GM06990 (cell line): ENCODE measurements at regions not wholly inside any gene's neighbourhood (a gene's known extent, or its start where the extent isn't known, plus 50 kb on each side); places are given as distances from the start of the nearest gene placed in this dataset.

Source experiments
- DNase-seq: peaks from one replicate; pipeline ENCODE4 v3.0.0-alpha.2; 2011; ENCODE audit not compliant: insufficient read length; ENCODE audit errors: extremely low read depth
- H3K27me3 ChIP-seq: replicated peaks from 2 replicates; pipeline ENCODE4 v1.6.0; 2011; ENCODE audit warnings: low read length; ENCODE audit not compliant: control insufficient read depth, insufficient read depth
- H3K36me3 ChIP-seq: 2 replicates; pipeline ENCODE4 v1.5.1; 2011; ENCODE audit warnings: low read length; ENCODE audit not compliant: control insufficient read depth, insufficient read depth
- H3K4me3 ChIP-seq: replicated peaks from 2 replicates; pipeline ENCODE4 v1.5.1; 2011; ENCODE audit warnings: low read depth, mild to moderate bottlenecking, control low read depth, low read length
- TF ChIP-seq, protein P1 (sequence below): IDR thresholded peaks from 2 replicates; pipeline ENCODE4 v1.5.1; 2011; ENCODE audit warnings: low read length, control low read depth, mild to moderate bottlenecking, inconsistent platforms; ENCODE audit not compliant: insufficient read depth, poor library complexity, severe bottlenecking

DNA sequence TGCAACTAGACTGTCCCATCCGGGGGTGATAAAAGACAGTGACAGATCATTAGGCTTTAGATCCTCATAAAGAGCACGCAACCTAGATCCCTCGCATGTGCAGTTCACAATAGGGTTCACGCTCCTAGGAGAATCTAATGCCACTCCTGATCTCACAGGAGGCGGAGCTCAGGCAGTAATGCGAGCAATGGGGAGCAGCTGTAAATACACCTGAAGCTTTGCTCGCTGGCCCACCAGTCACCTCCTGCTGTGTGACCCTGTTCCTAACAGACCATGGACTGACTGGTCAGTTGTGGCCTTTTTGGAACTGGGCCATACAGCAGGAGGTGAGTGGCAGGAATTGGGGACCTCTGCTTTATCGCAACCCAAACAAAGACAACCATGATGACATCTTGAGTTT lies 173.2 kb downstream of the DLEU7 start:
- Histone ChIP-seq H3K36me3 (no peaks in the 10 kb centered on the region), H3K4me3 (no peak overlapping the region), H3K27me3 (no peaks in the 10 kb centered on the region; the same call in none of the 2 replicates)
- TF ChIP-seq, protein P1, sequence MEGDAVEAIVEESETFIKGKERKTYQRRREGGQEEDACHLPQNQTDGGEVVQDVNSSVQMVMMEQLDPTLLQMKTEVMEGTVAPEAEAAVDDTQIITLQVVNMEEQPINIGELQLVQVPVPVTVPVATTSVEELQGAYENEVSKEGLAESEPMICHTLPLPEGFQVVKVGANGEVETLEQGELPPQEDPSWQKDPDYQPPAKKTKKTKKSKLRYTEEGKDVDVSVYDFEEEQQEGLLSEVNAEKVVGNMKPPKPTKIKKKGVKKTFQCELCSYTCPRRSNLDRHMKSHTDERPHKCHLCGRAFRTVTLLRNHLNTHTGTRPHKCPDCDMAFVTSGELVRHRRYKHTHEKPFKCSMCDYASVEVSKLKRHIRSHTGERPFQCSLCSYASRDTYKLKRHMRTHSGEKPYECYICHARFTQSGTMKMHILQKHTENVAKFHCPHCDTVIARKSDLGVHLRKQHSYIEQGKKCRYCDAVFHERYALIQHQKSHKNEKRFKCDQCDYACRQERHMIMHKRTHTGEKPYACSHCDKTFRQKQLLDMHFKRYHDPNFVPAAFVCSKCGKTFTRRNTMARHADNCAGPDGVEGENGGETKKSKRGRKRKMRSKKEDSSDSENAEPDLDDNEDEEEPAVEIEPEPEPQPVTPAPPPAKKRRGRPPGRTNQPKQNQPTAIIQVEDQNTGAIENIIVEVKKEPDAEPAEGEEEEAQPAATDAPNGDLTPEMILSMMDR = no peak
- DNase-seq = no peak

DNA sequence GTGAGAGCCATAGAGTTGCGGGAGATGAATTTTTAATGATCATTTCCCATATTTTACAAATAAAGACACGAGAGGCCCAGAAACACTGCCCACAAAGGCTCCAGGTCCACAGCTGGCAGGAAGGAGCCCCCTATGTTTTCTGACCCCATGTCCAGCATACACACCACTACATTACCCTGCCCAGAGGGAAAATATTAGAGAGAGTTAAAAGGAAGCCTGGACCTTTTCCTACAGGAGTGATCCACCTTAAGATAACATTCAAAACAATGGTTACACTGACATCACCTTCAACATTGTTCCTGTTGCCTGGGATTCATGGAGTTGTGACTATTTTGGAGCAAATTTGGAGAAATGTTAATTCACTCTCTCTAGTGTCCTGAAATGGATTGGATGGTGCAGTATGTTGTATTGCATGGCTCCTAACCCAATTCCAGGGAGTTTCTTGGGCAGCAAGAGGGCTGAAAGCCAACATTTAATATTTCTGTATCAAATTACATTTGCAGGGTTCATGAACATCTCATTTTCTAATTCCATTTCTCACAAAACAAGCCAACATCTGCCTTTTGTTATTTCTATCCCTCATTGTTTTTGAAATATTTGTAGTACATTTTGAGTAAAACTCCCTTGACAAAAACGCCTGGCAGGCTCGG lies 172.5 kb downstream of the DLEU7 start:
- DNase-seq = no peak
- Histone ChIP-seq H3K27me3 (no peaks in the 10 kb centered on the region; the same call in none of the 2 replicates), H3K36me3 (no peaks in the 10 kb centered on the region), H3K4me3 (no peak overlapping the region)
- TF ChIP-seq, protein P1 = no peak

DNA sequence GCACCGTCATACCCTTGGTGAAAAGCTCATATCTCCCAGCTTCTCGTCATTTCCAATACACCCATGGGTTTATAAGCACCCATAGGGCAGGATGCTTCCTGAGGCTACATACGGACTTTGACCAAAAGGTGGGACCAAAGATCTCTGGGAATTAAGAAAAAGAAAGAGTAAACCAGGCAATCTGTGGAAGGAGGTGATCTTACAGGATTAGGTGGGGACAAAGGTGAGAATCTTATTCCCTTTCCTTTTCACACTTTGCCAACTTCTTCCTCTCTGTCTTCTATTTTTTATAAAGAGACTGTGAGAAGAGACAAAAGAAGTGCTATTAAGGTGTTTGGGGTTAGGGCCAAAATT lies 172.0 kb downstream of the DLEU7 start:
- Histone ChIP-seq H3K4me3 (no peak overlapping the region), H3K36me3 (no peaks in the 10 kb centered on the region), H3K27me3 (no peaks in the 10 kb centered on the region; the same call in none of the 2 replicates)
- TF ChIP-seq, protein P1 = no peak
- DNase-seq = no peak

DNA sequence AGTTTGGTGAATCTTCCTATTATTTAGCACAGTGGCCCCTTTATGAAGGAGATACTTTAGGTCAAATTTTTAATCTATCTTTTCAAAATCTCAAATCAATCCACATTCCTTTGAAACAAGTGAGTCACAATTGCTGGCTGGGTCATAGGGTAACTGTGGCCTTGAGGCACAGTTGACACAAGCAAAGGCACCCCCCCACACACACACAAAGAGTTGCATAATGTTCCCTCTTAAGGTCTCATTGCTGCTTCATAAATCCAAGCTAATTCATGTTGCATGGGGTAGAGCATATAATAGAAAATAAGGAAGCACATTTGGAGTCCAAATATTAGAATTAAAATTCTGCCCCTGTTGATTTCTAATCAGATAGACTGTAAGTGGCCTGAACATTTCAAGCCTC lies 171.5 kb downstream of the DLEU7 start:
- no peak overlapping the region for H3K4me3 ChIP-seq
- no peak for DNase-seq

DNA sequence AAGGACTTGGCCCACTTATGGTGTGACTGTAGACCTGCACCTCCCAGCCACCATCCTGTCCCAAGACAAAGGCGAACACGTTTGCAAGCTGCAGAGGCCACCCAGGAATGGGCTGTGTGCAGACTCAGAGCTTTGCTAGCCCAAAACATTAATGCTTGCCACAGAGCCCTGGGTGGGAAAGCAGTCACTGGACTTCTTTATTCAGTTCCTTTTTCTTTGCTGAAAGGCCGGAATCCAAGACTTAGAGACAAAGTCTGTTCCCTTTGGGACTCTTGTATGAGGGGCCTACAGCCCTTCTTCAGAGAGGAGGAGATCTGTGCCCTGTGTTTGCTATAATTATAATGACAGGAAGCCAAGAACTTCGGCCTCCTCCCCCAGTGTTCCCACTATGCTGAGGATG lies 167.8 kb downstream of the DLEU7 start:
- DNase-seq = no peak
- Histone ChIP-seq H3K36me3 (no peaks in the 10 kb centered on the region), H3K27me3 (no peaks in the 10 kb centered on the region; the same call in none of the 2 replicates), H3K4me3 (no peak overlapping the region)
- TF ChIP-seq, protein P1 = no peak

More for the DNA sequence above, 171.5 kb downstream of the DLEU7 start:
- no peaks in the 10 kb centered on the region for H3K36me3 ChIP-seq
- no peaks in the 10 kb centered on the region; the same call in none of the 2 replicates for H3K27me3 ChIP-seq
- TF ChIP-seq, protein P1 = no peak

DNA sequence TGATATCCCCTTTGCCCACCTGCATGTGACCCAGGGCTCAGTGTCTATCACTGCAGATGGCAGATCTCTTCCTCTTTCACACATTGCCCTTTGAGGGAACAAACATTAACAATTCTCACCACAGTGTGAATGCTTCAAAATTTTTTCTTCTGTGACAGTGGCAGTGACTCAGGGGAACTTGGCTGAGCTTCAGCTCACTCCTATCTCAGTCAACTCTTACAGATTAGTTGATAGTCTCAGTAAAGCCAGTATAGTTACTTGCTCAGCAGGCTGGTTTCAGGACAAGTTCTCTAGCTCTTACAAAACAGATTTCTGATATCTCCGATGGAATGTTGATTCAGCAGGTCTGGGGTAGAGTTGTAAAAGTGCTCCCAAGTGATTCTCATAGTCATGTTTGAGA lies 166.9 kb downstream of the DLEU7 start:
- TF ChIP-seq, protein P1 = no peak
- Histone ChIP-seq H3K36me3 (no peaks in the 10 kb centered on the region), H3K27me3 (no peaks in the 10 kb centered on the region; the same call in none of the 2 replicates), H3K4me3 (no peak overlapping the region)
- DNase-seq = no peak
